HG03442 (cell line): ENCODE measurements at regions not wholly inside any gene's neighbourhood (a gene's known extent, or its start where the extent isn't known, plus 50 kb on each side); places are given as distances from the start of the nearest gene placed in this dataset.

Experiments used
- ATAC-seq: cut with Tn5 transposase; IDR thresholded peaks from one replicate; pipeline ENCODE4 v1.9.1; 2021; ENCODE audit warnings: mild to moderate bottlenecking, moderate library complexity; ENCODE audit not compliant: unreplicated experiment

GRCh38 chr3:127105587-127105986, 87.3 kb upstream of the PRR23E start:
- ATAC-seq: no peak

GRCh38 chr3:127106053-127106452, 86.9 kb upstream of the PRR23E start:
- no peak for ATAC-seq

- ATAC-seq: no peak
Observed at GRCh38 chr3:127106456-127106855, 86.5 kb upstream of the PRR23E start.

- ATAC-seq: no peak
Observed at GRCh38 chr3:127107002-127107401, 85.9 kb upstream of the PRR23E start.

GRCh38 chr3:127107491-127108375, 85.2 kb upstream of the PRR23E start:
- ATAC-seq: no peak

GRCh38 chr3:127108796-127109195, 84.1 kb upstream of the PRR23E start:
- ATAC-seq: no peak

GRCh38 chr3:127110982-127111693, 81.8 kb upstream of the PRR23E start:
- ATAC-seq: no peak

- no peak for ATAC-seq
Observed at GRCh38 chr3:127112796-127113570, 79.9 kb upstream of the PRR23E start.

GRCh38 chr3:127113571-127113891, 79.4 kb upstream of the PRR23E start:
- ATAC-seq: no peak

- ATAC-seq: no peak
Observed at GRCh38 chr3:127114337-127115070, 78.4 kb upstream of the PRR23E start.

GRCh38 chr3:127115691-127116351, 77.1 kb upstream of the PRR23E start:
- no peak for ATAC-seq

- ATAC-seq: no peak
Observed at GRCh38 chr3:127118366-127118765, 74.6 kb upstream of the PRR23E start.

GRCh38 chr3:127119693-127120464, 73.1 kb upstream of the PRR23E start:
- no peak for ATAC-seq

GRCh38 chr3:127120851-127121647, 71.9 kb upstream of the PRR23E start:
- no peak for ATAC-seq

GRCh38 chr3:127121885-127122284, 71.0 kb upstream of the PRR23E start:
- ATAC-seq: no peak

- ATAC-seq: no peak
Observed at GRCh38 chr3:127123533-127123932, 69.4 kb upstream of the PRR23E start.

- ATAC-seq: no peak
Observed at GRCh38 chr3:127124120-127124519, 68.8 kb upstream of the PRR23E start.

- ATAC-seq: no peak
Observed at GRCh38 chr3:127131424-127132170, 61.3 kb upstream of the PRR23E start.
